Colonic mucosa (tissue), 4 donors: ENCODE measurements at regions not wholly inside any gene's neighbourhood (a gene's known extent, or its start where the extent isn't known, plus 50 kb on each side); places are given as distances from the start of the nearest gene placed in this dataset.

Source experiments
- DNase-seq: peaks from one replicate; pipeline ENCODE4 v3.0.0-alpha.2; 2020
- H3K27ac ChIP-seq: fragments of 200-600 bp; one replicate; pipeline ENCODE4 v1.8.0; 2021
- H3K27me3 ChIP-seq: fragments of 200-600 bp; one replicate; pipeline ENCODE4 v1.8.0; 2021
- H3K36me3 ChIP-seq: fragments of 200-600 bp; one replicate; pipeline ENCODE4 v1.8.0; 2021
- H3K4me1 ChIP-seq: fragments of 200-600 bp; one replicate; pipeline ENCODE4 v1.8.0; 2021; ENCODE audit warnings: mild to moderate bottlenecking
- H3K4me3 ChIP-seq: fragments of 200-600 bp; one replicate; pipeline ENCODE4 v1.8.0; 2021
- H3K9ac ChIP-seq, 2 donors: one replicate each; pipeline ENCODE4 v1.7.0; 2013; ENCODE audit warnings: control low read depth in 2 of 2, low read depth in 2 of 2, low read length in 2 of 2
- H3K9me3 ChIP-seq: fragments of 200-600 bp; one replicate; pipeline ENCODE4 v1.8.0; 2021
- CTCF ChIP-seq: fragments of 200-600 bp; IDR thresholded peaks from one replicate; pipeline ENCODE4 v1.8.0; 2022; ENCODE audit warnings: antibody characterized with exemption, mild to moderate bottlenecking
- intact Hi-C: fragments of 100-400 bp; cut with DNase I; formaldehyde crosslinking; loops from one replicate; pipeline ENCODE4 v1.14.1; 2022
- donor health status: healthy.
- donor health status: DM: no; HTN: no; CAD: no.
- donor health status: DM: no; HTN: no; CAD: no.

- Histone ChIP-seq H3K4me3 (no peak overlapping the region), H3K36me3 (no peaks in the 10 kb centered on the region), H3K4me1 (no peaks in the 10 kb centered on the region), H3K9ac (no peak overlapping the region), H3K27me3 (no peaks in the 10 kb centered on the region), H3K27ac (no peak overlapping the region), H3K9me3 (no peaks in the 10 kb centered on the region)
- no peak for DNase-seq
- intact Hi-C loops: no loop called here
- no peak for TF ChIP-seq CTCF
Observed at GRCh38 chr2:103012590-103012989, 250.8 kb downstream of the TMEM182 start.

GRCh38 chr2:103025056-103025455 is 263.2 kb downstream of the TMEM182 start:
- TF ChIP-seq CTCF: no peak
- H3K4me3 ChIP-seq: no peak overlapping the region
- no peak overlapping the region for H3K27ac ChIP-seq
- intact Hi-C loops: no loop called here
- DNase-seq: no peak
- H3K9ac ChIP-seq: no peak overlapping the region
- H3K36me3 ChIP-seq: no peaks in the 10 kb centered on the region
- H3K4me1 ChIP-seq: no peaks in the 10 kb centered on the region
- H3K27me3 ChIP-seq: no peaks in the 10 kb centered on the region
- no peaks in the 10 kb centered on the region for H3K9me3 ChIP-seq

- H3K27ac ChIP-seq: no peak overlapping the region
- no peaks in the 10 kb centered on the region for H3K36me3 ChIP-seq
- no peaks in the 10 kb centered on the region for H3K9me3 ChIP-seq
- TF ChIP-seq CTCF: no peak
- no peak overlapping the region for H3K4me3 ChIP-seq
- H3K27me3 ChIP-seq: no peaks in the 10 kb centered on the region
- H3K4me1 ChIP-seq: no peaks in the 10 kb centered on the region
- intact Hi-C loops: no loop called here
- DNase-seq: no peak
- no peak overlapping the region for H3K9ac ChIP-seq
Observed at GRCh38 chr2:103028181-103028580, 266.4 kb downstream of the TMEM182 start.
